CD14-positive monocyte (primary cell): ENCODE measurements at regions not wholly inside any gene's neighbourhood (a gene's known extent, or its start where the extent isn't known, plus 50 kb on each side); places are given as distances from the start of the nearest gene placed in this dataset.

Experiments used
- DNase-seq, 3 donors: peaks; one replicate each; pipeline ENCODE4 v3.0.0-alpha.2; 2011 to 2022
- H2AFZ ChIP-seq: 2 replicates; pipeline ENCODE4 v1.6.0; 2012; ENCODE audit warnings: mild to moderate bottlenecking, low read depth, low read length, inconsistent platforms; ENCODE audit not compliant: insufficient read depth, poor library complexity, severe bottlenecking
- H3K27ac ChIP-seq, 2 donors: 1 replicate in 1 of 2; 2 replicates in 1 of 2; pipeline ENCODE4 v1.5.1; 2012 to 2013; ENCODE audit warnings: low read length in 2 of 2, control low read depth in 1 of 2, inconsistent platforms in 1 of 2, low read depth in 1 of 2, mild to moderate bottlenecking in 1 of 2
- H3K27me3 ChIP-seq, 2 donors: one replicate each; pipeline versions ENCODE4 v1.6.0 to v1.6.1; 2011 to 2013; ENCODE audit warnings: low read length in 2 of 2; ENCODE audit not compliant: control insufficient read depth in 2 of 2, insufficient read depth in 2 of 2
- H3K36me3 ChIP-seq, 2 donors: replicated peaks in 1 of 2; 1 replicate in 1 of 2; 2 replicates in 1 of 2; pipeline versions ENCODE4 v1.5.1 to v1.6.1; 2012 to 2013; ENCODE audit warnings: low read length in 2 of 2, control low read depth in 1 of 2, inconsistent platforms in 1 of 2, mild to moderate bottlenecking in 1 of 2; ENCODE audit not compliant: insufficient read depth in 2 of 2, control insufficient read depth in 1 of 2
- H3K4me1 ChIP-seq, 2 donors: 1 replicate in 1 of 2; 2 replicates in 1 of 2; pipeline versions ENCODE4 v1.5.1 to v1.6.1; 2012 to 2013; ENCODE audit warnings: low read length in 2 of 2, control low read depth in 1 of 2, inconsistent platforms in 1 of 2, mild to moderate bottlenecking in 1 of 2, moderate library complexity in 1 of 2; ENCODE audit not compliant: insufficient read depth in 2 of 2, control insufficient read depth in 1 of 2
- H3K4me2 ChIP-seq: replicated peaks from 2 replicates; pipeline ENCODE3; 2012; ENCODE audit warnings: low read length, moderate library complexity, mild to moderate bottlenecking; ENCODE audit not compliant: poor library complexity, severe bottlenecking; ENCODE audit errors: extremely low read depth
- H3K4me3 ChIP-seq, 3 experiments: fragments of 200-600 bp in 1 of 3; sonication (generic) in 1 of 3; replicated peaks in 1 of 3; 1 replicate in 2 of 3; 2 replicates in 1 of 3; pipeline ENCODE4 v1.5.1; 2011 to 2013; ENCODE audit warnings: low read length in 3 of 3, mild to moderate bottlenecking in 3 of 3, control low read depth in 2 of 3, low read depth in 2 of 3, inconsistent platforms in 1 of 3, moderate library complexity in 1 of 3
- H3K79me2 ChIP-seq: 2 replicates; pipeline ENCODE4 v1.6.0; 2012; ENCODE audit warnings: mild to moderate bottlenecking, control low read depth, inconsistent platforms, low read length, moderate library complexity; ENCODE audit not compliant: insufficient read depth
- H3K9ac ChIP-seq: 2 replicates; pipeline ENCODE4 v1.6.0; 2017; ENCODE audit warnings: low read length, mild to moderate bottlenecking; ENCODE audit not compliant: insufficient read depth, poor library complexity, severe bottlenecking
- H3K9me3 ChIP-seq, 2 donors: replicated peaks in 1 of 2; 1 replicate in 1 of 2; 2 replicates in 1 of 2; pipeline versions ENCODE4 v1.5.1 to v1.6.1; 2012 to 2013; ENCODE audit warnings: low read length in 2 of 2, control low read depth in 1 of 2; ENCODE audit not compliant: control insufficient read depth in 1 of 2, insufficient read depth in 1 of 2
- H4K20me1 ChIP-seq: 2 replicates; pipeline ENCODE4 v1.6.0; 2012; ENCODE audit warnings: mild to moderate bottlenecking, low read length, control low read depth, moderate library complexity; ENCODE audit not compliant: insufficient read depth
- H3K27ac Mint-ChIP-seq, 7 donors: one replicate each; pipeline ENCODE4 v1.8.0; 2020; ENCODE audit warnings: mild to moderate bottlenecking in 7 of 7, mixed read lengths in 7 of 7, moderate library complexity in 6 of 7, inconsistent platforms in 2 of 7
- H3K27me3 Mint-ChIP-seq, 3 donors: one replicate each; pipeline ENCODE4 v1.8.0; 2021 to 2022; ENCODE audit warnings: low read depth in 3 of 3, mild to moderate bottlenecking in 3 of 3, mixed read lengths in 3 of 3, moderate library complexity in 3 of 3, inconsistent platforms in 1 of 3
- H3K36me3 Mint-ChIP-seq, 2 donors: one replicate each; pipeline ENCODE4 v1.8.0; 2020; ENCODE audit warnings: mixed read lengths in 2 of 2, inconsistent platforms in 1 of 2, mild to moderate bottlenecking in 1 of 2
- H3K4me1 Mint-ChIP-seq: one replicate; pipeline ENCODE4 v1.8.0; 2020; ENCODE audit warnings: mild to moderate bottlenecking, mixed read lengths
- H3K4me3 Mint-ChIP-seq, 2 donors: one replicate each; pipeline ENCODE4 v1.8.0; 2020; ENCODE audit warnings: mild to moderate bottlenecking in 2 of 2, mixed read lengths in 2 of 2, moderate library complexity in 1 of 2
- H3K9me3 Mint-ChIP-seq, 7 donors: one replicate each; pipeline ENCODE4 v1.8.0; 2020 to 2022; ENCODE audit warnings: mixed read lengths in 7 of 7, mild to moderate bottlenecking in 6 of 7, moderate library complexity in 6 of 7, inconsistent platforms in 2 of 7
- WGBS: methylation state at CpG from one replicate; pipeline ENCODE4 v1.1.5; 2013; ENCODE audit warnings: missing lambda C conversion rate; ENCODE audit not compliant: insufficient coverage; 5-methylcytosine and 5-hydroxymethylcytosine counted together
- intact Hi-C, 2 donors: fragments of 100-400 bp; cut with micrococcal nuclease; formaldehyde crosslinking; loops; one replicate each; pipeline versions ENCODE4 v1.15.0 to v1.15.1; 2023
- TF ChIP-seq, protein P1 (sequence below): fragments of 200-600 bp; IDR thresholded peaks from one replicate; pipeline ENCODE4 v1.8.0; 2022; ENCODE audit warnings: antibody characterized with exemption, mild to moderate bottlenecking

DNA sequence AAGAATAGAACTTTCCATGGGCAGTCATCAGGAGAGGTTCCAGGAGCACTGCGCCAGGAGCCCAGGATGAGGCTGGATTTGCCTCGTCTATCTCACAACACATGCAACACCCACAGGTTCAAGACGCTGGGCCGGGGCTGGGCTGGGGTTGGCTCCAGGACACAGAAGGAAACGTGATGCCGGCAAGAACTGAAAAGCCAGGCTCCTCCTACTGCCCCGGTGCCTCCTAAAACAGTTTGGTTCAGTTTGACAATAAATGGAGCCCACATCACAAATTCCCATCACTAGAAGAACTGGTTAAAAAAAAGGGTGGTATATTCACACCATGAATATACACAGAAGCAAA lies 75.9 kb downstream of the INHBB start:
- H2AFZ ChIP-seq = no peak overlapping the region
- no peak overlapping the region for H3K27ac ChIP-seq
- no peaks in the 10 kb centered on the region for H3K9me3 ChIP-seq
- no peaks in the 10 kb centered on the region for H4K20me1 ChIP-seq
- no peaks in the 10 kb centered on the region for H3K4me1 Mint-ChIP-seq
- no peaks in the 10 kb centered on the region for H3K36me3 Mint-ChIP-seq
- DNase-seq = no peak
- no peaks in the 10 kb centered on the region for H3K79me2 ChIP-seq
- H3K27me3 ChIP-seq = no peaks in the 10 kb centered on the region
- H3K4me3 ChIP-seq = no peak overlapping the region
- intact Hi-C loops = no loop called here
- H3K27ac Mint-ChIP-seq = no peak overlapping the region
- H3K4me2 ChIP-seq = no peak overlapping the region
- H3K9ac ChIP-seq = no peak overlapping the region
- H3K4me1 ChIP-seq = no peaks in the 10 kb centered on the region
- peaks cover 6 to 16% (median 15%) of the 10 kb centered on the region in 3 donors for H3K27me3 Mint-ChIP-seq
- WGBS = 70% methylated on average over 4 of the region's 7 CpGs
- H3K36me3 ChIP-seq = no peaks in the 10 kb centered on the region
- no peak overlapping the region for H3K4me3 Mint-ChIP-seq
- H3K9me3 Mint-ChIP-seq = no peaks in the 10 kb centered on the region
- TF ChIP-seq, protein P1, sequence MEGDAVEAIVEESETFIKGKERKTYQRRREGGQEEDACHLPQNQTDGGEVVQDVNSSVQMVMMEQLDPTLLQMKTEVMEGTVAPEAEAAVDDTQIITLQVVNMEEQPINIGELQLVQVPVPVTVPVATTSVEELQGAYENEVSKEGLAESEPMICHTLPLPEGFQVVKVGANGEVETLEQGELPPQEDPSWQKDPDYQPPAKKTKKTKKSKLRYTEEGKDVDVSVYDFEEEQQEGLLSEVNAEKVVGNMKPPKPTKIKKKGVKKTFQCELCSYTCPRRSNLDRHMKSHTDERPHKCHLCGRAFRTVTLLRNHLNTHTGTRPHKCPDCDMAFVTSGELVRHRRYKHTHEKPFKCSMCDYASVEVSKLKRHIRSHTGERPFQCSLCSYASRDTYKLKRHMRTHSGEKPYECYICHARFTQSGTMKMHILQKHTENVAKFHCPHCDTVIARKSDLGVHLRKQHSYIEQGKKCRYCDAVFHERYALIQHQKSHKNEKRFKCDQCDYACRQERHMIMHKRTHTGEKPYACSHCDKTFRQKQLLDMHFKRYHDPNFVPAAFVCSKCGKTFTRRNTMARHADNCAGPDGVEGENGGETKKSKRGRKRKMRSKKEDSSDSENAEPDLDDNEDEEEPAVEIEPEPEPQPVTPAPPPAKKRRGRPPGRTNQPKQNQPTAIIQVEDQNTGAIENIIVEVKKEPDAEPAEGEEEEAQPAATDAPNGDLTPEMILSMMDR = no peak

DNA sequence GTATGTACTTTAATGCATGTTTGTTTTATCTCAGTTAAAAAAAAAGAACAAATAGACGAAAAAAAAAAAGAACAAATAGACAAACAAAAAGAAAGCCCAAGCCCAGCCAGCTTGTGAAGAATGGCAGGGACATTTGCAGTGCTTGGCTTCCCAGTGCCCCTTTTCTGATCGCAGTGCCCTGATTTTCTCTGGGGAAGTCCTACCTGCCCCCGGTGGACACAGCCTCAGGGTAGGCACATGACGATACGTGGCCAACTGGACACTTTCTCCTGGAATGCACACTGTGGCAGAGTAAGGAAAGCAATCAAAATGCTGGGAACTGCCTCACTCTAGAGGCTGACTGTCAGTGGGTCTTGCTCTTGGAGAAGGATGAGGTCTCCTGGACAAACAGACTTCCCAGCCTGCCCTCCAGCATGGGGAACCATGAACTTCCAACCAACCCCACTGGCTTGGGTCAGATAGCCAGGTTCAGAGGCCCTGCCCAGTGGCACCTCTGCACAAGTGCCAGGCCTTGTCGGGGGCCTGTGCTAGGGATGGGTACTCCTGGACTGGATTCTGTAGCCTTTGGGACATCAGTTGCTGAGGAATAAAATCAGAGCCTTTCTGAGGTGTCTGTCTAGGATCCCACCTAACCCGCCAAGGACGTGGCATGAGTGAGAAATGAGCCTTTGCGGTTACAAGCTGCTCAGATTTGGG lies 76.7 kb downstream of the INHBB start:
- 98% methylated on average over 5 of the region's 9 CpGs for WGBS
- H3K4me1 Mint-ChIP-seq = no peaks in the 10 kb centered on the region
- H3K9me3 Mint-ChIP-seq = no peaks in the 10 kb centered on the region

More for the DNA sequence above, 76.7 kb downstream of the INHBB start:
- no peaks in the 10 kb centered on the region for H3K4me1 ChIP-seq
- H3K9ac ChIP-seq = no peak overlapping the region
- peaks cover 6 to 19% (median 15%) of the 10 kb centered on the region in 3 donors for H3K27me3 Mint-ChIP-seq
- H3K4me2 ChIP-seq = no peak overlapping the region
- intact Hi-C loops = no loop called here
- H3K27me3 ChIP-seq = no peaks in the 10 kb centered on the region
- no peak overlapping the region for H3K27ac ChIP-seq
- no peaks in the 10 kb centered on the region for H3K36me3 ChIP-seq
- H3K4me3 ChIP-seq = no peak overlapping the region
- TF ChIP-seq, protein P1 = no peak
- H3K27ac Mint-ChIP-seq = no peak overlapping the region
- no peak overlapping the region for H2AFZ ChIP-seq
- H3K4me3 Mint-ChIP-seq = no peak overlapping the region
- H3K79me2 ChIP-seq = no peaks in the 10 kb centered on the region
- DNase-seq = no peak
- H3K9me3 ChIP-seq = no peaks in the 10 kb centered on the region
- H3K36me3 Mint-ChIP-seq = no peaks in the 10 kb centered on the region
- no peaks in the 10 kb centered on the region for H4K20me1 ChIP-seq
